HG03045 (cell line): ENCODE measurements at regions not wholly inside any gene's neighbourhood (a gene's known extent, or its start where the extent isn't known, plus 50 kb on each side); places are given as distances from the start of the nearest gene placed in this dataset.
"Not testable (repeated sequence)": the region's sequence is repeated elsewhere in the genome, so short reads cannot be mapped to it uniquely, and the experiment has no call there.

Experiments used
- ATAC-seq: cut with Tn5 transposase; IDR thresholded peaks from one replicate; pipeline ENCODE4 v1.9.1; 2021; ENCODE audit warnings: mild to moderate bottlenecking, moderate library complexity; ENCODE audit not compliant: unreplicated experiment

- ATAC-seq, result no peak
These were observed 195.0 kb downstream of the BTBD3 start for GRCh38 chr20:12112665-12113064.

- ATAC-seq, result no peak
These were observed 195.4 kb downstream of the BTBD3 start for GRCh38 chr20:12113075-12113467.

- ATAC-seq, result no peak
These were observed 196.0 kb downstream of the BTBD3 start for GRCh38 chr20:12113468-12114371.

GRCh38 chr20:12129114-12129513 lies 211.4 kb downstream of the BTBD3 start:
- not testable (repeated sequence) for ATAC-seq

- not testable (repeated sequence) for ATAC-seq
These were observed 211.8 kb downstream of the BTBD3 start for GRCh38 chr20:12129532-12129931.

GRCh38 chr20:12130781-12131180 lies 213.1 kb downstream of the BTBD3 start:
- no peak for ATAC-seq

- ATAC-seq, result no peak
These were observed 215.9 kb downstream of the BTBD3 start for GRCh38 chr20:12133553-12133952.

- ATAC-seq, result not testable (repeated sequence)
These were observed 228.3 kb downstream of the BTBD3 start for GRCh38 chr20:12145951-12146350.

- ATAC-seq, result no peak
These were observed 235.3 kb downstream of the BTBD3 start for GRCh38 chr20:12152996-12153395.

GRCh38 chr20:12153628-12154027 lies 235.9 kb downstream of the BTBD3 start:
- no peak for ATAC-seq

- no peak for ATAC-seq
These were observed 238.6 kb downstream of the BTBD3 start for GRCh38 chr20:12156252-12156651.

- ATAC-seq, result no peak
These were observed 241.6 kb downstream of the BTBD3 start for GRCh38 chr20:12159261-12159660.

- ATAC-seq, result no peak
These were observed 244.0 kb downstream of the BTBD3 start for GRCh38 chr20:12161734-12162133.

GRCh38 chr20:12166053-12166717 lies 248.5 kb downstream of the BTBD3 start:
- no peak for ATAC-seq

- no peak for ATAC-seq
These were observed 252.7 kb downstream of the BTBD3 start for GRCh38 chr20:12170406-12170805.

- no peak for ATAC-seq
These were observed 254.3 kb downstream of the BTBD3 start for GRCh38 chr20:12171923-12172524.

GRCh38 chr20:12173347-12174012 lies 255.8 kb downstream of the BTBD3 start:
- no peak for ATAC-seq

GRCh38 chr20:12175538-12175937 lies 257.8 kb downstream of the BTBD3 start:
- ATAC-seq, result no peak

GRCh38 chr20:12177657-12178293 lies 260.1 kb downstream of the BTBD3 start:
- no peak for ATAC-seq

- no peak for ATAC-seq
These were observed 262.0 kb downstream of the BTBD3 start for GRCh38 chr20:12179692-12180091.
